Astrocyte (in vitro differentiated cells and primary cell): ENCODE measurements at regions not wholly inside any gene's neighbourhood (a gene's known extent, or its start where the extent isn't known, plus 50 kb on each side); places are given as distances from the start of the nearest gene placed in this dataset.

Source experiments
- DNase-seq: peaks from one replicate; pipeline ENCODE4 v3.0.0-alpha.2; 2010; ENCODE audit warnings: low read depth
- FAIRE-seq: peaks from 2 replicates; lab custom pipeline; 2011; peaks lifted over from hg19 to GRCh38; lab: Jason Lieb, UNC
- H2AFZ ChIP-seq: 2 replicates; pipeline ENCODE4 v1.6.0; 2012; ENCODE audit warnings: low read depth, low read length, inconsistent platforms
- H3K27ac ChIP-seq: 2 replicates; pipeline ENCODE4 v1.5.1; 2011; ENCODE audit warnings: low read depth, low read length, inconsistent platforms
- H3K27me3 ChIP-seq: 2 replicates; pipeline ENCODE4 v1.6.0; 2011; ENCODE audit warnings: low read length, inconsistent platforms; ENCODE audit not compliant: insufficient read depth
- H3K36me3 ChIP-seq: 2 replicates; pipeline ENCODE4 v1.5.1; 2011; ENCODE audit warnings: low read length, inconsistent platforms; ENCODE audit not compliant: insufficient read depth
- H3K4me1 ChIP-seq: 2 replicates; pipeline ENCODE4 v1.5.1; 2011; ENCODE audit warnings: low read length, inconsistent platforms; ENCODE audit not compliant: insufficient read depth
- H3K4me2 ChIP-seq: 2 replicates; pipeline ENCODE4 v1.6.0; 2012; ENCODE audit warnings: low read length, inconsistent platforms
- H3K4me3 ChIP-seq: 2 replicates; pipeline ENCODE4 v1.5.1; 2011; ENCODE audit warnings: low read depth, mild to moderate bottlenecking, low read length, inconsistent platforms; ENCODE audit not compliant: insufficient read depth
- H3K79me2 ChIP-seq: 2 replicates; pipeline ENCODE4 v1.6.0; 2012; ENCODE audit warnings: mild to moderate bottlenecking, low read length, inconsistent platforms; ENCODE audit not compliant: insufficient read depth
- H3K9ac ChIP-seq: 2 replicates; pipeline ENCODE4 v1.6.0; 2012; ENCODE audit warnings: mild to moderate bottlenecking, low read length, inconsistent platforms
- H3K9me3 ChIP-seq: 2 replicates; pipeline ENCODE4 v1.5.1; 2012; ENCODE audit warnings: low read depth, mild to moderate bottlenecking, low read length, inconsistent platforms; ENCODE audit not compliant: insufficient read depth
- H4K20me1 ChIP-seq: 2 replicates; pipeline ENCODE4 v1.6.0; 2012; ENCODE audit warnings: low read length, inconsistent platforms; ENCODE audit not compliant: insufficient read depth
- H3K27ac Mint-ChIP-seq: one replicate; pipeline ENCODE4 v1.8.0; 2021; ENCODE audit warnings: mild to moderate bottlenecking, mixed read lengths; ENCODE audit not compliant: unreplicated experiment
- H3K27me3 Mint-ChIP-seq: one replicate; pipeline ENCODE4 v1.8.0; 2021; ENCODE audit warnings: low read depth, mixed read lengths; ENCODE audit not compliant: unreplicated experiment
- H3K36me3 Mint-ChIP-seq: one replicate; pipeline ENCODE4 v1.8.0; 2021; ENCODE audit warnings: low read depth, mixed read lengths; ENCODE audit not compliant: unreplicated experiment
- H3K4me1 Mint-ChIP-seq: one replicate; pipeline ENCODE4 v1.8.0; 2021; ENCODE audit warnings: low read depth, mixed read lengths; ENCODE audit not compliant: unreplicated experiment
- H3K4me3 Mint-ChIP-seq: one replicate; pipeline ENCODE4 v1.8.0; 2021; ENCODE audit warnings: mild to moderate bottlenecking, moderate library complexity, mixed read lengths; ENCODE audit not compliant: unreplicated experiment
- H3K9me3 Mint-ChIP-seq: one replicate; pipeline ENCODE4 v1.8.0; 2021; ENCODE audit warnings: mild to moderate bottlenecking, mixed read lengths; ENCODE audit not compliant: unreplicated experiment
- CTCF ChIP-seq: IDR thresholded peaks from 2 replicates; pipeline ENCODE4 v1.5.1; 2011; ENCODE audit warnings: low read depth, mild to moderate bottlenecking, inconsistent platforms, low read length, moderate library complexity; ENCODE audit not compliant: insufficient read depth
- EZH2 ChIP-seq: IDR thresholded peaks from 2 replicates; pipeline ENCODE4 v1.6.1; 2012; ENCODE audit warnings: mild to moderate bottlenecking, low read length, inconsistent platforms; ENCODE audit not compliant: insufficient read depth

DNA sequence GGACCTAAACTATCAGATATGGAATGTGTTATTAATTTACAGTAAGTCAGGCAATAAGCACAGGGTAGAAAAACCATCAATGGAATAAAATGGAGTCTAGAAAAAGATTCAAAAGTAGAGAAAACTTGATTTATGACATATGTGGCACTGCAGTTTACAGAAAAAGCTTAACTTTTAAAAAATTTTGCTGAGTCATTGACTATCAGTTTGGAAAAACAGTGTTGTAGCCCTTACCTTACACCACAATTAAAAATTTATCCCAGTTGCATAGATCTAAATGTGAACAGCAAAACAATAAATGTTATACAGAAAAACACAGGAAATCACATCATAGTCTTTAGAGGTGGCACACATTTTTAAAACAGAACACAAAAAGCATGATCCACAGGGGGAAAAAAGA lies 108.5 kb downstream of the USP22 start:
- H3K36me3 ChIP-seq, result no peaks in the 10 kb centered on the region
- no peak overlapping the region for H3K4me2 ChIP-seq
- peak overlapping the region; percentile 35 for H3K27ac ChIP-seq
- Mint-ChIP-seq H3K4me3 (no peak overlapping the region), H3K27me3 (no peaks in the 10 kb centered on the region), H3K9me3 (no peaks in the 10 kb centered on the region), H3K36me3 (peaks cover 3% of the 10 kb centered on the region), H3K4me1 (peaks cover 38% of the 10 kb centered on the region), H3K27ac (peak overlapping the region; percentile 37)
- no peaks in the 10 kb centered on the region for H3K79me2 ChIP-seq
- no peak overlapping the region for H3K4me3 ChIP-seq
- H3K9me3 ChIP-seq, result no peaks in the 10 kb centered on the region
- no peak overlapping the region for H2AFZ ChIP-seq
- H3K9ac ChIP-seq, result peak overlapping the region; percentile 8
- no peaks in the 10 kb centered on the region for H4K20me1 ChIP-seq
- no peaks in the 10 kb centered on the region for H3K27me3 ChIP-seq
- FAIRE-seq, result no peak
- peaks cover 33% of the 10 kb centered on the region for H3K4me1 ChIP-seq
- DNase-seq, result no peak
- no peak for TF ChIP-seq EZH2
- TF ChIP-seq CTCF, result no peak

DNA sequence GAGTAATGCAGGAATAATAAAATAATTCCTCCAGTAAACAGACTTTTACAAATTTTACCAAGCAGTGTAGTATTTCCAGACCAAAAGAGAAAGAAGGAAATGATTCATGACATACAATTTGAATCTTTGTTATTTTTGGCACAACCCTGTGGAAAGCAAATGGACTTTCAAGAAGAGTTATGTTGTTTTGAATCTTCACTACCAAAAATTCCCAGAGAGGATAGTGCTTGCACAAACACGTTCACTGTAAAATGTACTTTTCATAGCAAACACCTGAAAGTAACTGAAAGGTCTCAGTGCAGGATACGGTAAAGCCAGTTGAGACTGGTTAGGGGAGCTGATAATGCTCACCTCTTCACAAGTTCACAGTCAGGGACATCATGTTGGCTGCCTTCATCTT lies 107.1 kb downstream of the USP22 start:
- TF ChIP-seq EZH2 (no peak), CTCF (no peak)
- Mint-ChIP-seq H3K27ac (peak overlapping the region; percentile 42), H3K4me1 (peaks cover 29% of the 10 kb centered on the region), H3K4me3 (no peak overlapping the region), H3K36me3 (peaks cover 3% of the 10 kb centered on the region), H3K27me3 (no peaks in the 10 kb centered on the region), H3K9me3 (no peaks in the 10 kb centered on the region)
- Histone ChIP-seq H3K4me1 (peaks cover 31% of the 10 kb centered on the region), H3K27me3 (no peaks in the 10 kb centered on the region), H3K4me2 (peak overlapping the region; percentile 77), H3K9me3 (no peaks in the 10 kb centered on the region), H3K27ac (peak overlapping the region; percentile 74), H3K4me3 (peak overlapping the region; percentile 43), H4K20me1 (no peaks in the 10 kb centered on the region), H2AFZ (no peak overlapping the region), H3K9ac (no peak overlapping the region), H3K36me3 (no peaks in the 10 kb centered on the region), H3K79me2 (no peaks in the 10 kb centered on the region)
- FAIRE-seq, result peak; percentile 93
- peak; percentile 83 for DNase-seq

DNA sequence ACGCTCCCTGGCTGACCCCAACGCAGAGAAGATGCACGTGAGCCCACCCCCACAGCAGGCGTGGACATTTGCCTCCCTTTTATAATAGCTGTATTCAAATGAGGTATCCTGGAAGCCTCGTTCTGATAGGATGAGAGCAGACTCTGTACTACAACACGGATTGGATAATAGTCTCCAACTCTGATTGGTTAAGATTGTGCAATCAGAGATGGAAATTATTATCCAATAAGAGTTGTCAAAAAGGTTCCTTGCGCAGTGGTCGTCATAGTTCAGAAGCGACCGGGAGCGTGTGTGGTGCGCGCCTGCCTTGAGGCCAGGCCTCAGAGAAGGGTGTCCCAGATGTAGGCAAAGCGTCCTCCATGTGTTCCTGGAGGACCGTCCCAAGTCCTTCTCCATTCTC lies 104.6 kb downstream of the USP22 start:
- Histone ChIP-seq H3K9me3 (no peaks in the 10 kb centered on the region), H3K36me3 (no peaks in the 10 kb centered on the region), H4K20me1 (no peaks in the 10 kb centered on the region), H3K27ac (no peak overlapping the region), H3K4me2 (no peak overlapping the region), H3K9ac (no peak overlapping the region), H3K4me1 (peaks cover 31% of the 10 kb centered on the region), H3K27me3 (no peaks in the 10 kb centered on the region), H3K4me3 (no peak overlapping the region), H3K79me2 (no peaks in the 10 kb centered on the region), H2AFZ (no peak overlapping the region)
- DNase-seq (no peak), FAIRE-seq (no peak)
- no peaks in the 10 kb centered on the region for H3K27me3 Mint-ChIP-seq
- TF ChIP-seq CTCF, result no peak
- no peak for TF ChIP-seq EZH2
- H3K27ac Mint-ChIP-seq, result peak overlapping the region; percentile 47
- H3K9me3 Mint-ChIP-seq, result no peaks in the 10 kb centered on the region
- peaks cover 5% of the 10 kb centered on the region for H3K36me3 Mint-ChIP-seq
- no peak overlapping the region for H3K4me3 Mint-ChIP-seq
- H3K4me1 Mint-ChIP-seq, result peaks cover 24% of the 10 kb centered on the region
